PFSK-1 (cell line): ENCODE measurements at regions not wholly inside any gene's neighbourhood (a gene's known extent, or its start where the extent isn't known, plus 50 kb on each side); places are given as distances from the start of the nearest gene placed in this dataset.

ENCODE experiments used
- FOXP2 ChIP-seq: optimal IDR thresholded peaks from 2 replicates; pipeline ENCODE3; 2011; ENCODE audit warnings: borderline replicate concordance, control low read depth, inconsistent platforms; ENCODE audit not compliant: insufficient read depth; ENCODE audit errors: extremely low read length, extremely low read depth
- POLR2AphosphoS5 ChIP-seq: IDR thresholded peaks from 2 replicates; pipeline ENCODE4 v1.6.1; 2012; ENCODE audit warnings: low read depth, mild to moderate bottlenecking, control low read depth, low read length, moderate library complexity
- REST ChIP-seq, 2 experiments: IDR thresholded peaks; 2 replicates each; pipeline versions ENCODE4 v1.6.1 to v1.8.0; 2011 to 2012; ENCODE audit warnings: low read depth in 2 of 2, low read length in 2 of 2, control low read depth in 1 of 2, inconsistent platforms in 1 of 2, mild to moderate bottlenecking in 1 of 2, moderate library complexity in 1 of 2; ENCODE audit not compliant: insufficient read depth in 1 of 2
- SIN3A ChIP-seq: IDR thresholded peaks from 2 replicates; pipeline ENCODE4 v1.6.1; 2012; ENCODE audit warnings: mild to moderate bottlenecking, low read length, moderate library complexity, borderline replicate concordance; ENCODE audit not compliant: insufficient read depth
- TAF1 ChIP-seq: IDR thresholded peaks from 2 replicates; pipeline ENCODE4 v1.6.1; 2012; ENCODE audit warnings: low read length, control low read depth, borderline replicate concordance; ENCODE audit not compliant: insufficient read depth

DNA sequence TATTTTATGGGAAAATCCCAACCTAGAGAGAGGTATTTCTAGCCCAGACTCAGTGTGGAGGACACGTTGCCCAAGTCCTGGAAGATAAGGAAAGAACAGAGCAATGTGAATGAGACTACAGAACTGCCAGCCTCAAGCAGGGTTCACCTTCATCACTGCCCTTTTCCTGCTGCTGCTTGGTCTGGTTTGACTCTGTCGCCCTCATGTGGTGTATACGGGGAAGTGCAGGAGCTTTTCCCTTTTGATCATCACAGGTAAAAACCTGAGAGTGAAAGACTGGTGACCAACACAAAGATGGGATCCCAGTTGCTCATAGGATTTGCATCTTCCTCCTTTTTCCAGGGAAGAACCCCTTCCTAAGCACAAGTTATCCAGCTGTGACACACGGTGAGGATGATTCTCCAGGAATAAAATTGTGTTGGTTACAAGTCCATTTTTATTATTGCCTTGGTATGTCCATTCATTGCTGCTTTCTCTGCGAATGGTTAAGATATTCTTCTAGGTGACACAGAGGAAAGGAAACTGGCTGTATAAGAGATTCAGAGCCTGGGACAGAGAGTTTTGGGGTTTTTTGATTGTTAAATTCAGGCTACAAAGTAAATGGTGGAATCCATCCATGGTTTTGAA, 89.5 kb upstream of the CD53 start:
- TF ChIP-seq FOXP2 (no peak), POLR2AphosphoS5 (no peak), SIN3A (no peak), TAF1 (no peak), REST (IDR thresholded peaks at IDR 0.05; ENCODE audit: insufficient read depth in 1 of 2, low read depth in 2 of 2, low read length in 2 of 2) (no peak)

- TF ChIP-seq REST (IDR thresholded peaks at IDR 0.05; ENCODE audit: insufficient read depth in 1 of 2, low read depth in 2 of 2, low read length in 2 of 2), result no peak
- TF ChIP-seq SIN3A, result no peak
- TF ChIP-seq FOXP2, result no peak
- no peak for TF ChIP-seq POLR2AphosphoS5
- TF ChIP-seq TAF1, result no peak
These were observed 91.4 kb upstream of the CD53 start for GRCh38 chr1:110781525-110781924.

DNA sequence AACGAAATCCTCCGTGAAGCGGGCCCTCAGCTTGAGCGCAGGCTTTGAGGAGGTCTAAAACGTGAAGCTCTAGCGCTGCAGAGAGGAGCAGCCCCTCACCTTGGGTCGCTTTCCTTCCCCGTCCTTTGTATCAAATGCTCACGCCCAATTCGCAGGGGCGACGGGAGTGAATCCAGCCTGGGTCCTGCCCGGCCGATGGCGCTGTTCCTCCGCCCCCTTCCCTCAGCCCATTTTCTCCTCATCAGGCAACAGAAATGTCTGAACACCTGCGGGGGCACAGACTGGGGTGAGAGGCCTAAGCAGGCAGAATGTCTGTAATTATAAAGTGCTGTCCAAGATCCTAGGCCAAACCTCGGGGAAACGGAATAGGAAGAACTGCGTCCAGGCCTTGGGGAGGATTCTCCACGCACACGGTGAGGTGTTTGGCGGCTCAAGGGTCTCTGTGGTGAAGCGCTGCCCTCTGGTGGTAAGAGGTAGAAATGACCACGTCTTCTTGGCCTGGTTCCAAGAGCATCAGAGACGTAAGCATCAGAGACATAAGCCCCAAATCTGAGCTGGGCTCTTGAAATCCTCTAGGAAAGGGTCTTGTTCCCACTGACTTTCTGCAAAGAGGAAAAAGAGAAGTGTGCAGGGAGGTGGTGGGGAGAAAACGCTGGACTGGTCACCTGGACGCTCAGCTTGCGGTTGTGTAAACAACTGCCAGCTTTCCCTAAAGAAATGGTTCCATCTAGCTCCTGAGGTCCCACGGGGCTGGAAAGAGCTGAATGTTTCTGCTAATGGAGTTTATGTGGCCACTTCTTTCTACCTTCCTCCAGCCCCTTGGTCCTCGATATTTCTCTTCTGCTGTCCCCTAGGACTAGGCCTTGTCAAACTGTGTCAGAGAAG, 92.1 kb upstream of the CD53 start:
- TF ChIP-seq FOXP2 (no peak), REST (IDR thresholded peaks at IDR 0.05; ENCODE audit: insufficient read depth in 1 of 2, low read depth in 2 of 2, low read length in 2 of 2) (no peak), POLR2AphosphoS5 (no peak), TAF1 (no peak), SIN3A (no peak)

- TF ChIP-seq POLR2AphosphoS5, result no peak
- TF ChIP-seq SIN3A, result no peak
- TF ChIP-seq TAF1, result no peak
- no peak for TF ChIP-seq FOXP2
- TF ChIP-seq REST (IDR thresholded peaks at IDR 0.05; ENCODE audit: insufficient read depth in 1 of 2, low read depth in 2 of 2, low read length in 2 of 2), result no peak
These were observed 93.3 kb upstream of the CD53 start for GRCh38 chr1:110779636-110780035.
